GM18499 (cell line): ENCODE measurements at regions not wholly inside any gene's neighbourhood (a gene's known extent, or its start where the extent isn't known, plus 50 kb on each side); places are given as distances from the start of the nearest gene placed in this dataset.

Experiments used
- ATAC-seq: cut with Tn5 transposase; IDR thresholded peaks from one replicate; pipeline ENCODE4 v1.9.1; 2021; ENCODE audit warnings: moderate number of reproducible peaks; ENCODE audit not compliant: insufficient read depth, unreplicated experiment

DNA sequence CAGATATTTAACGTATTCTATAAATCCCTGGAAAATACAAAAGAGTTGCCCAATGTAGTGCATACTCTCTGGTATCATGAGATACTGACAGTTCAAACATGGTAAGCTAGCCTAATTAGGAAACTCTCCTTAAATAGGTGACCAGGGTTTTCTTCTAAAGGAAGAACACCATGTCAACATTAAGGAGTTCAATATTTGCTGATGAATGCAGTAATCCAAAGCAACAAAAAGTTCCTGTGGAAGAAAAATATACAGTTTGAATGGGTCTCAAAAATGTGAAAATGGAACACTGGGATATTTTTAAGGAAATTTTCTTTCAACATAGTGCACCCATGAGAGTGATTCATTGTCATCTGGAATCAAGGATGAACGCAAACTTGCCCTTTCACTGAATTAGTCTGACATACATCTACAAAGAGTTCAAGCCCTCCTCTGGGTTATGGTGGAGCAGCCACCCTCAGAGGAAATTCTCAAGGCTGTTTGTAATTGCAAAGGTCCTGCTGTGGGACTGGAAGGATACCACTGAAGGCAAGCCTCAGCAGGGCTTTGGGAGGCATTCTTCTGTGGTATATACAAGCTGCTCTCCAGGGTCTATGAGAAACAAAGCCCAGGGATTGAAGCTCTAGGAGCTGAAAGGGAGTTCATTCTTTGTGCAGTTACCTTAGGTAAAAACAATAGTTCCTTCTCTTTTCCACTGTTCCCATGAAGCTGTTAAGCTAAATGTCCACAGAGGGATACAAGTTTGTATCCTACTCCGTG is 700.3 kb downstream of the TUSC7 start:
- no peak for ATAC-seq

DNA sequence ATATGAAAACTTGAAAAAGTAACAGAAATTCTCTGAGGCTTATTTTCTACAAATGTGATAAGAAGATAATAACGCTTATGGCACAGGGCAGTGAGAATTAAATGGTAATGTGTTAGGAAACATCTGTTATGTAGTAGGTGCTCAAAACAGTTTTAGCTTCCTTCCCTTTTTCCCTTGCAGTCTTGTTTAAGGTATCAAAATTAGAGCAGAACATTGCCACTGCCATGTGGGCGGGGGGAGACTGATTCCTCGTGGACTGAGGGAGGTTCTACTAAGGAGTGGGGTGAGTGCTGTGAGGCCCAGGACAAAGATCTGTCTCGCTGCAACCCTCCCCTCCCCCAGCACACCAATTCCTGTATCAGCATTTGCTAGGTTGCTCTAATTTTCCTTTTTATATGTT is 702.4 kb downstream of the TUSC7 start:
- no peak for ATAC-seq

DNA sequence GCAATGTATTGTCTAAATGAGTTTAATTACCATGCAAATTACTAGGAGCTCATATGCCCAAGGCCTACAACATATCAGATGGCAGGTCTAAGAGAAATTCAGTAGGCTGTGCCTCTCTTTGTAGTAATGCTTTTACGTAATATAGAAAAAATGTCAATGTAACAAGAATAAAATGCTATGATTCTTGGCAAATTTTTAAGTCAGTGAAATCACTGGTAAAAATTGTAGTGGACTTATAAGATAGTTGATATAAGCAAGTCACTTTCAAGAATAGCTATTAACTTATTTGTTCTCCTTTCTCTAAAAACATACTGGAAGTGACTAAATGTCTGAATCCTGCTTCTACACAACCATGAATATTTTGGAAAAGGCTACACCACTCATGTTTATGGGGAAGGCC is 707.8 kb downstream of the TUSC7 start:
- ATAC-seq, result no peak

DNA sequence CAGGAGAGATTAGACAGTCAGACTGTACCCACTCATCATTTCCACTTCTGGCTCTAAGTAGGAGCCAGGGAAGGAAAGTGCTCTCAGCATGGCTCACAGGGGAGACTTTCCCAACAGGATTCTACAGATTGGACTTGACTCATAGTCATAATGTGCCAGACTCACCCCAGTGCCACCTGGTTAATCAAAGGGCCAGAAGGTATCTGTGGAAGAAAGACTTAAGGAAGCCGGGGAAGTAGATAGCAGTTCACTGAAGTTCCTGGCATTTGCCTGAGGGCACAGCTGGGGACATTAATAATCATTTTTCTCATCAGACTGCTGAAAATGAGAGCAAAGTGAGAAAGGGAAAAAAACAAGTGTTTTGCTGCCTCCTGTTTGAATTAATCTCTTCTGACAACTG is 717.5 kb downstream of the TUSC7 start:
- no peak for ATAC-seq

DNA sequence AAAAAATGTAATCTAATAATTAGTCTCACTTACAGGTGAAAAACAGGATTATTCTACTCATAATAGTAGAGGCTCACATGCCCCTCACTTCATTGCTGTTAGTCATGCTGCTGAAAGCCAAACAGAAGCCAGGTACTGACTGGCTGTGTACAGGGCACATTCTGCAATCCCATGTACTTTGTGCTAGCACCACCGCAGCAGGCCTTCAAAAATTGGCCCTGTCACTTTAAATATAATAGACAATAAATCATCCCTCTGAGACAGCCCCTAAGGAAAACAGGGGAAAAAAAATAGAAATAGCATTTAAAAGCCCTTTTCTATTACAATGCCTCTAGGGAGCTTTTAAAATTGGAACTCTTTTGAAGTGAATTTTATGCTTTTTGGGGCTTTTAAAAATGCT is 723.8 kb downstream of the TUSC7 start:
- no peak for ATAC-seq

DNA sequence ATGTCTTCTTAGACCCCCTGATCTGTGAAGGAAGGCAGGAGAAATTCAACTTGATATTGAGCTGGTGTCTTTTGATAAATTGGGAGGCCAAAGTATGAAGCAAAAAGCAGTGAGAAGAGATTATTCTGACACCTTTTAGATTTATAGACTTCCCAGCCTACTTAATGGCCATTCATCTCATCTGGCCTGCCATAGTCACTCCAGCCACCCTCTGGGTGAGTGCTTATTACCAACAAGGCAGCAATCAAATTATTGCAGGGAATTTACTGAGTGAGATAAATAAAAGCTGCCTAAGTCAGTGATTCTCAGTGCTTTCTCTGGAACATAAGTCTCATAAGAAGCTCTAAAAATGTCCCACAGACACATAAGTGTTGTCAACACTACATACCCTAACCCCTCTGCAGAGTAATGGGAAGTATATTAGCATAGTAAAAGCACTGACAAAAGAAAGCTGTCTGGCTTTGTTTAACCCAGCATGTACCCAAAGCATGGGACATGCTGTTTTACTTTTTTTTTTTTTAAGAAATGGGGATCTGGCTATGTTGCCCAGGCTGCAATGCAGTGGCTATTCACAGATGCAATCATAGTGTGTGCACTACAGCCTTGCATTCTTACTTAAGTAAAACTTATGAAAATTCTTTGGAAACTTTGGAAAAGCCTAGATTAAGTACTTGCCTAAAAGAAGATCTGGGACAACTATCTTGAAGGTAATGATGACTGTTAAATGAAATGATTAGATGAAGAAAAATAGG is 725.3 kb downstream of the TUSC7 start:
- ATAC-seq, result no peak

DNA sequence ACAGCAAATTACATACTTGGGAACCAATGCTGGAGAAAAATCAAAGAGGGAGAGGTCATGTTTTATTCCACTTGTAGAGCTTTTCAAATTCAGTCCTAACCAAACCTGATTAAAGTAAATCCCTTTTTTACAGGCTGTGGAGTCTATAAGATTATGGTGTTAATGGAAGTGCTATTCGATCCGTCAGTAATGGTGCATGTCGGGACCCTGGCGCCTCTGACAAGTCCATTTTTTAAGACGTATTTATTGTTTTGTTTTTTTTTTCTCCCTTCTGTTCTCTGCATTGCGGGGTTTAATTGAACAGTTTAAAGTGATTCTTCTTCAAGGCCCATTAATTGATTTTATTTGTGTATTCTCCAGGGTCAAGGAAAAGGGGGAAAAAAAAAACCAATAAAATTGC is 725.9 kb downstream of the TUSC7 start:
- no peak for ATAC-seq

DNA sequence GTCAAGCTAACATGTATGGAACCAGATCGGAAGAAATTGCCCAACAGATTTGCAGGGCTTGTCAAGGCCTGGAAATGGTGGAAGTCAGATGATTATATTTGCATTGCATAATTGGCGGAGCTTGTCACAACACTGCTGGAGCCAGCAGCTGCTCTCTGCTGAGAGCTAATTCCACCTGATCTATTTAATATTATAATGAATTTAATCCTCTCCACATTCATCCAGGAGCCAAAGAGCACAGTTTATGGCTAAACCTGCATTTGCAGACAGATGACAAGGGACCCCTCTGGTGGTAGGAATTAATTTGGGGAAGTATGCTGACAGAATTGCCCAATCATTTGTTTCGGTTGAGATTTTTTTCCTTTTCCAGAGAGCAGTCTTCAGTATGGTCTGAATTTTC is 730.2 kb downstream of the TUSC7 start:
- no peak for ATAC-seq

DNA sequence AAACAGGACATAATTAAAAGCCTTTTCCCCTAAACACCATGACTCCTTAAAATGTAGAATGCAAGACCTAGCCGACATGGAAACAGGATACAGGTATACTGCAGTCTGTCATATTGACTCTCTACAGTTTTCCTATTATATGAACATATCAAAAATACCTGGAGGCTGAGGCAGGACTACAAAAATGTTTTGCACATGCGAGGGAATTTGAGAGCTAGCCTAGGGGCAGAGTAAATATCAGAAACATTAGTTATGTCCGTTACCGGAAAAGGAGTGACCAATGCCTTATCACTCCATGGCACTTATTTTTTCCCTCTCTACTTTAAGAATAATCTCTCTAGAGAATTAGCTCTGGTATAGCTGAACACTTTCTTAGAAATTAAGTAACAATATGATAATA is 732.3 kb downstream of the TUSC7 start:
- no peak for ATAC-seq

DNA sequence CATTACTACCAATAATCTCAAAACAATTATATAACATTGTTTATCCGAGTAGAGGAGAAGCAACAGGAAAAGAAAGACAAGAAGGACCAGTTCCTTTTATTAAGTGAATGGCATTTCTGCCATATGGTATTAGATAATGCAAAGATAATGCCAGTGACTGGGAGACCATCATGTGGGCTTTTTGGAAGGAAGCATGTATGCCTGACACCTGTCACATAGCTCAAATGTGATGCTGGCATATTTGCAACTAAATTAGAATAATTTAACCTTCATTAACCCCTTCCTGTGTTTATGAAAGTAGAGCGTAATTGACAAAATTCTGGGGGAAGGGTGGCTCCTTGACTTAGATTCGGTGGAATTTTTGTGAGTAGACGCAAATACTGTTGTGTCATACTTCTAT is 733.0 kb downstream of the TUSC7 start:
- no peak for ATAC-seq

DNA sequence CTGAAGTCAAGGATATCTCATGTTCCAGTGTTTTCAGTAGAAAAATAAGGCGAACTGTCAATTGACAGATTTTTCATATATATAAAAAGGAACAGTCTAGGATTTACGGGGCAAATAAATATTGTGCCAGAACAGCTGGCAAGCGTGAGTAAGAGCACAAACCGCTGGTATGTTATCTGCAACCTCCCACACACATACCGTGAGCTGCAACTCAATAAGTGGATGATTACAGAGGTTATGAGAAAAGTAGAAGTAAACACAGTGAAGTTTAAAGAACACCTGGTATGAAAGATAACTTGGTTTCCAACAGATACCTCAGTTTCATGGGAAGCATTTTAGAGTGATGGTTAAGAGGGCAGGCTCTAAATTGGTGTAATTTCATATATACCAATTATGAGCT is 733.4 kb downstream of the TUSC7 start:
- ATAC-seq, result no peak

DNA sequence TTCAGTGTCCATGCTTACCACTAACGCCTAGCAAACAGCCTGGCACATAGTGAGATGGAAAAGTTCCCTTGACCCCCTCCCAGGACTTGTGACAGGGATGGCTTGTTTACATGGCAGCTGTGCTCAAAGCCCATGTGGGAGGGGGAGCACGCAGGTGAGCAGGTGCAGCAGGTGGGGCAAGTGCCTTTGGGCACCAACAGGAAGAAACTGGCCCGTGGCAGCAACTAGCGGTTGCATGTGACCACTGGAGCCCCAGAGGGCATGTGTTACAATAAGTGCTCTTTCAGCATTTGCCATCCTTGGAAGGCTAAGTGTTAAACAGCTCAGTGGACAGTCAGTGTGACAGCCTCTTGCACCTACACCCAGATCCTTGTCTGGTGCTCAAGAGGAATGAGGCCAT is 734.6 kb downstream of the TUSC7 start:
- no peak for ATAC-seq

DNA sequence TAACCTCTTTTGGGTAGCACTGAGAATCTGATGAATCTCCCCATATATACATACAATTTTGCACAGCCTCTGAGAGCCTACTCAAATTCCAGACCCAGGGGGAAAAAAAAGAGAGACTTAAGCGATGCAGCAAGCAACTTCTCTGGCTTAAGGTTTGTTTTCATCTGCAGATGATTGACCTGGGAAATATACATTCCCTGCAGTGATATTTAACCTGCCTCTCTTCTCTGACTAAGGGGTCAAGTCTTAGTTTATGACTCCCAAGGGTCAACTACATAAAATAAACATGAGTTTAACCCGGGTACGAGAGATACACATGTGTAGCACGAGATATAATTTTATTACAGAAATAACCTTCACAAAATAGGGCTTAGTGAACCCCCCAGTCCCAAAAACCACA is 737.8 kb downstream of the TUSC7 start:
- no peak for ATAC-seq

DNA sequence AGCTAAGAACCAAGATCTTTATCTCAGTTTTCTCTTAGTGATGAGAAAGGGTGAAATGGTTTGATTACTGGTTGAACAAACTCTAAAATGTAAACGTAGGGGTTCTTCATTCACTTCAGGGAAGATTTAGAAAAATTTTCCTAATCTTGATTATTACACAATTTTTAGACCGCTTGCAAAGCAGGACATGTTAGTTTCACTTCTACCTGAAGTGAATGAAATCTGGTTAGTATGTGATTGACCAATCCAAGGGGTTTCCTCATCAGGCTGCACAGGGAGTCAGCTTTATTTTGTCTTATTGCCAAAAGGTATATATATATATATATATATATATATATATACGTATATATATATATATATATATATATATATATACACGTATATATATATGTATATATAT is 740.4 kb downstream of the TUSC7 start:
- ATAC-seq, result no peak

DNA sequence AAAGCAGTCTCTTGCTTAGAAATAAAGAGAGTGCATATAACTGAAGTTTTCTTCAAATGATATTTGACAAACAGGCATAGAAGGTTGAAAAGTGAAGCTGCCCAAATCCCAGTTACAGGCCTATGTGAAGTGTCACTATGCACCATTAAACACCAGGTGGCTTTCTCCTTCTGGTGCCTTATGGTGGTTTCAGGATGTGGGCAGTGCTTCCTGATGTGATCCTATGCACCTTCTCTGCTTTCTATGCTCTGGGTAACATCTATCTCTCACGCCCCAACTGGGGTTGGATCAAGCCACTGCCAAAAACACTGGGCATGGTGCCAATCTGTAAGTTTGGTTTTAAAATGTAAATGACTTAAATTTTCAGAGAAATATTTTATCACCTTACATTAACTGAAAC is 744.7 kb downstream of the TUSC7 start:
- no peak for ATAC-seq

DNA sequence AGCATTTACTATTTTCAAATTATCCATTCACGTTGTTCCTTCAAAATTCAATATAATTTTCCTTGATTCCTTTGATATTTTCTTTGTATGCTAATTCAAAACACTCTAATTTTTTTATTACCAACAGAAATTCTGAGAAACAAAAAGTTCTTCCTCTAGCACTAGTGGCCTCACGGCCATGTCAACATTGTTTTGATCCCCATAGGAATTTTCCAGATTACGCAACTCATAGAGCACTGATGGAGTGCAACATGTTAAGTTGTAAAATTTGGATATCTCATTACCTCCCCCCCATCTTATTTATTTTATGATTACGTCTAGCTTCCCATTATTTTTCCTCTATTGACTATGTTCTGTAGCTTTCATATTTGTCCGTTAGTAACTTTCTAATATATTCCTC is 745.3 kb downstream of the TUSC7 start:
- no peak for ATAC-seq

DNA sequence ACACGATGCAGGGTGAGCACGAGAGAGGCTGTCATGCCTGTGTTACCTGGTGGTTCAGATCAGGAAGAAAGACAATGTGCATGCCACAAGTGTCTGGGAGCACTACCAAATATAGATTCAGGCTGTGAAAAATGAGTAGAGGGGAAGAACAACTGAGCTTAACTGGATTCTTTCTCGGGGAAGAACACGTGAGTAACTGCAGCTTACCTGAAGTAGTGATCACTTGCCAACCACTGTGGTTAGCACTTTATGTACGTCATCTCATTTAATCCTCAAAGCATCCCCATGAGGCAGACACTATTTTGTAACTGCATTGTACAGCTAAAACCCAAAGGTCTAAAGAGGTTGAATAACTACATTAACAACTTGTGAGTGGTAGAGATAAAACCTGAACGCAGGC is 746.2 kb downstream of the TUSC7 start:
- no peak for ATAC-seq

DNA sequence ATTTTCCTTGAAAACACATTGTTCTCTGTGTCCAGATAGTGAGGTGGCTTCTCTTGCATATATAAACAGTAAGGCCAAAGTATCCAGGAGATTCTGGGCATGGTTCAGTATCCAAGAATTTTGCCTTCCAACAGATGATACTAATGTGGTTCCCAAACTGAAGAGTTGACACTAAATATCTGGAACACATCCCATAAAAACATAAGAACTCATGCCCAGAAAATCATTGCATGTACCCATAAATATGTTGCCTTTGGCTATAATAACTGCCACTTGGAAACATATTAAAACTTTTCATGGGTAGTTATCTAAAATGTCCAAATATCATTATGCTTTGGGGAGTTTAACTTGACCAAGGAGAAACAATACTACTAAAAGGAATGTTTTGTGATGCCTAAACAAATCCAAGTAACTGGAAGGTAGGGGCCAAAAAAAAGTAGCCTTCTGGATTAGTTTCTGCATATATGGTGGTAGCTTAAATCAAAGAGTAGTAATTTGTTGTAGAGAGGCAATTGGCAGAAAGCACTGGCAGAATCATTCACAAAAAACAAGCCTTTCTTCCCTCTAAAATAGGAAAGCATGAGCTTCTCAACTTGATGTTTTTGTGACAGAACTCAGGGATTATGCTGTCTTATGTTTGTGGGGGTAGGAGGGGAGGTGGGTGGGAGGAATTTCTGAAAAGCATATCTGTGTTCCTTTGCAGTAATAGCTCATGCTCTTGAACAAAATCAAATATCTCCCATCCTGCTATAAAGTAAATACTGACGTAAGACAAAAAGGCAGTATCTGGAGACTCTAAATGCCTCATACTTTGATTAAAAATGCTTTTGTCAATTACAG is 753.9 kb downstream of the TUSC7 start:
- ATAC-seq, result no peak

DNA sequence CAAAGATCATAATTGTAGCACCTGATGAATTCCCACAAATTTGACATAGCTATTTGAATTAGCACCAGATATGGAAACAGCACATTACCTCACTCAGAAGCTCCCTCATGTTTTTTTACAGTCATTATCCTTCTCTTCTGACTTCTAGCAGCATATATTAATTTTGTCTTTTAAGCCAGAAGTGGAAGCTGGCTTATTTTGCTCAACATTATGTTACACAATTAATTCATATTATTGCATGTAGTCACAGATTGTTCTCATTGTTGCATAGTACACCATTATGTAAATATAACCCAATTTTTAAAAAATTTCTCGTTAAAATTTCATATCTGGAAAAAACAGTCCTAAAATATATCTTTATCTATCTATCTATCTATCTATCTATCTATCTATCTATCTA is 762.3 kb downstream of the TUSC7 start:
- no peak for ATAC-seq

DNA sequence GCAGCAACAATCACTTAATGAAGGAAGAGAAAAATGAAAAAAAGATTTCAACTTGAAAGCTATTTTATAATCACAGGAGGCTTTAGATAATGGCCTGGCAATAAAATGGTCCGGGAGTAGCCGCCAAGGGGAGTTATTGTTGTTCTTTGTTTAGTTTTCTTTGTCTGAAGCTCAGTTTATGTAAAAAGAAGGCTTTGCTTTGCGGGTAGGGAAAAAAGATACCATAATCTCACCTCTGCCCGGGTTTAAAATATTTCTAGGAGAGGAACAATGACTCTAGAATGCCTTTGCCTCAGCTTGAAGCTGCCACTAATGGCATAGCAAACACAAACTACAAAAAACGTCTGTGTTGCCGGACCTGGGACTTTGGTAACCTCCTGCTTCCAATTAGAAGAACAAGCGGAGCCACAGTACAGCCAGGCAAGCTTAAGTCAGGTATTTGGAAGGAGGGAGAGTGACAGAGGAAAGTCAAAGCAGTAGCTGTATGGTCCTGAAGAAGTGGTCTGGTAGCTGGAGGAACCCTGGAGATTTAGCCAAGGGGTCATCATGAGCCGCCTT is 764.5 kb downstream of the TUSC7 start:
- ATAC-seq, result no peak

DNA sequence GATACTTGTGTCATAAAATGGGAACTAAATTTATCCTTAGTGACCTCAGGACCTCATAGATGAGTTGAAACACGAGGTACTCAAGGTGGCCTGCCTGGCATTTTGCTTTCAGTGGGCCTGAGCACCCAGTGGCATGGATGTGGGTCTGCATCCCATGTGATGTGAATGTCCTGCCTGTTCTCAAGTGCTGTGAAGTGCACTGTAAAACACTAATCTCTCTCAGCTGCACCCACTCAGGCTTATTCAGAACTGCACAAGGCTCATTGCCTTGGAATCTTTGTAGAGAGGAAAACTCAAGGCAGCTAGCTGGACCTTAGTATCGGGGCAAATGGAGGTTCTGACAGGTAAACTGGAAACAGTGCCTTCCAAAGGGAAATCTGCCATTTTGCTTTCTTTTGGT is 767.0 kb downstream of the TUSC7 start:
- ATAC-seq, result no peak
